Calu3 (cell line): ENCODE measurements at regions not wholly inside any gene's neighbourhood (a gene's known extent, or its start where the extent isn't known, plus 50 kb on each side); places are given as distances from the start of the nearest gene placed in this dataset.

Experiments used
- BruUV-seq: library from RNA; stranded (reverse); fragments of 400-500 nt; replicated peaks from 2 replicates; lab custom pipeline; 2021; lab: Mats Ljungman, UMichigan
- CTCF ChIA-PET: fragments of 300-600 bp; sonication (Branson Sonifier 250); formaldehyde crosslinking; loops from one replicate; lab custom pipeline; 2022; ENCODE audit warnings: antibody characterized with exemption; lab: Charles Lee
- DNase-seq: peaks from one replicate; pipeline ENCODE4 v3.0.0; 2022
- H3K27ac Mint-ChIP-seq: one replicate; pipeline ENCODE4 v1.8.0; 2022; ENCODE audit warnings: mixed read lengths; ENCODE audit not compliant: unreplicated experiment
- H3K27me3 Mint-ChIP-seq: one replicate; pipeline ENCODE4 v1.8.0; 2022; ENCODE audit warnings: mixed read lengths; ENCODE audit not compliant: unreplicated experiment
- H3K36me3 Mint-ChIP-seq: one replicate; pipeline ENCODE4 v1.8.0; 2022; ENCODE audit warnings: mild to moderate bottlenecking, moderate library complexity, mixed read lengths; ENCODE audit not compliant: insufficient read depth, unreplicated experiment
- H3K4me1 Mint-ChIP-seq: one replicate; pipeline ENCODE4 v1.8.0; 2022; ENCODE audit warnings: mild to moderate bottlenecking, low read depth, mixed read lengths; ENCODE audit not compliant: unreplicated experiment
- H3K4me3 Mint-ChIP-seq: one replicate; pipeline ENCODE4 v1.8.0; 2022; ENCODE audit warnings: mild to moderate bottlenecking, low read depth, moderate library complexity, mixed read lengths; ENCODE audit not compliant: unreplicated experiment
- H3K9me3 Mint-ChIP-seq: one replicate; pipeline ENCODE4 v1.8.0; 2022; ENCODE audit warnings: low read depth, mixed read lengths; ENCODE audit not compliant: unreplicated experiment
- intact Hi-C: fragments of 100-400 bp; cut with micrococcal nuclease; formaldehyde crosslinking; loops from one replicate; pipeline ENCODE4 v1.10.0; 2022; ENCODE audit not compliant: unreplicated experiment
- TF ChIP-seq, protein P1 (sequence below): fragments of 200-600 bp; IDR thresholded peaks from one replicate; pipeline ENCODE4 v1.8.0; 2022; ENCODE audit warnings: antibody characterized with exemption; ENCODE audit not compliant: unreplicated experiment

DNA sequence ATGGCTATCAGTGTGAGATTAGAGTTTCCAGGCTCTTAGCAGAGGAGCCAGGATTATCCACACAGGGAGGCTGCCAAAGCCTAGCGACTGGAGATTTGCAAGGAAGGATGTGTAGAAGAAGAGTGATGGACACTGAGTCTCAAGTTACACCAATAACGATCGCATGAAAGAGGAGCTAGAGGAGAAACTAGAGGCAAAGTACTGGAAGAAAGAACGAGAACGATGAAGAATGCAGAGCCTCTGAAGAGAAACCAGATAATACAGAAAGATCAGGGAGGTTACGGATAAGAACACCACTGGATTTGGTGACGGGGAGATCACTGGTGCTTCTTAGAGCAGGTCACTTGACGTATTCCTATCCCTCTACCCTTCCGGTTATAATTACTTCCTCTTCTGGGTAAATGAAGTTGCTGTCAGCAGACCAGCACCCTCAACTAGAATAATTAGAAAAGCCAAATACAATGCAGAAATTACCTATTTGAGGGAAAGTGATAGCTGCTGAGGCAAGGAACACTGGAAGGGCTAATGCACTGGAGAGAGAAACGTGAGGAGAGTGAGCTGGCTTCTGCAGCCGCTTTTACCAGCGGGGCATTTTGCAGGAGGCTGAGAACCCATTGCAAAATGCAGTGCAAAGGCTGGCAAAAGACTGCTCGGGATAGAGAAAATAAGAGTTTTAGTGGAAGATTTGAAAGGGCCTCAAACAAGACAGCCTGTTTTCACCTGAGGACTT is 93.1 kb upstream of the HIF1A start:
- Mint-ChIP-seq H3K4me3 (peak overlapping the region; percentile 48), H3K27me3 (no peaks in the 10 kb centered on the region), H3K9me3 (no peaks in the 10 kb centered on the region), H3K27ac (peak overlapping the region; percentile 10), H3K4me1 (peaks cover 31% of the 10 kb centered on the region), H3K36me3 (no peaks in the 10 kb centered on the region)
- TF ChIP-seq, protein P1, sequence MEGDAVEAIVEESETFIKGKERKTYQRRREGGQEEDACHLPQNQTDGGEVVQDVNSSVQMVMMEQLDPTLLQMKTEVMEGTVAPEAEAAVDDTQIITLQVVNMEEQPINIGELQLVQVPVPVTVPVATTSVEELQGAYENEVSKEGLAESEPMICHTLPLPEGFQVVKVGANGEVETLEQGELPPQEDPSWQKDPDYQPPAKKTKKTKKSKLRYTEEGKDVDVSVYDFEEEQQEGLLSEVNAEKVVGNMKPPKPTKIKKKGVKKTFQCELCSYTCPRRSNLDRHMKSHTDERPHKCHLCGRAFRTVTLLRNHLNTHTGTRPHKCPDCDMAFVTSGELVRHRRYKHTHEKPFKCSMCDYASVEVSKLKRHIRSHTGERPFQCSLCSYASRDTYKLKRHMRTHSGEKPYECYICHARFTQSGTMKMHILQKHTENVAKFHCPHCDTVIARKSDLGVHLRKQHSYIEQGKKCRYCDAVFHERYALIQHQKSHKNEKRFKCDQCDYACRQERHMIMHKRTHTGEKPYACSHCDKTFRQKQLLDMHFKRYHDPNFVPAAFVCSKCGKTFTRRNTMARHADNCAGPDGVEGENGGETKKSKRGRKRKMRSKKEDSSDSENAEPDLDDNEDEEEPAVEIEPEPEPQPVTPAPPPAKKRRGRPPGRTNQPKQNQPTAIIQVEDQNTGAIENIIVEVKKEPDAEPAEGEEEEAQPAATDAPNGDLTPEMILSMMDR: no peak
- intact Hi-C loops: no loop called here
- no TSS peak for BruUV-seq
- CTCF ChIA-PET: interaction anchor here (0.5 to 1.0 kb wide), 5 partner anchors 10 to 424 kb away, joined by 3 to 4 read pairs (median 3); no protein-coding TSS in a partner anchor
- DNase-seq: no peak

DNA sequence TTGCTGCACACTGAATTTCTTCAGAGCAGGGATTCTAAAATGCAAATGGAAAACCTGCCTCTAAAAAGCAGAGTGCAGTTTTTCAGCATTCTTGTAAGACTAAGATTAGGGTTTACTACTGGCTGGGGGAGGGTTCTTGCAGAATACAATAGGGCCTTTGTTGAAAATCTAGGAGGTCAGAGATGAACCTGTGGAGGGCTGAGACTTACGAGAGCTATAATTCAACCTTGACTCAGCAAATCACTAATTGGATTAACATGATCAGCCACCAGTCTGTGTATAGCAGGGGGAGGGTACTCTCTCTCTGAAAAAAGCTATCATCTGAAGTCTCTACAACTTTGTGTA is 92.6 kb upstream of the HIF1A start:
- Mint-ChIP-seq H3K27ac (no peak overlapping the region), H3K9me3 (no peaks in the 10 kb centered on the region), H3K4me3 (peak overlapping the region; percentile 48), H3K36me3 (no peaks in the 10 kb centered on the region), H3K4me1 (peaks cover 31% of the 10 kb centered on the region), H3K27me3 (no peaks in the 10 kb centered on the region)
- intact Hi-C loops: no loop called here
- DNase-seq: peak; percentile 36
- CTCF ChIA-PET: interaction anchor here (0.5 to 1.0 kb wide), 4 partner anchors 11 to 236 kb away, joined by 3 to 4 read pairs (median 3); no protein-coding TSS in a partner anchor
- TF ChIP-seq, protein P1: no peak
- BruUV-seq: no TSS peak

DNA sequence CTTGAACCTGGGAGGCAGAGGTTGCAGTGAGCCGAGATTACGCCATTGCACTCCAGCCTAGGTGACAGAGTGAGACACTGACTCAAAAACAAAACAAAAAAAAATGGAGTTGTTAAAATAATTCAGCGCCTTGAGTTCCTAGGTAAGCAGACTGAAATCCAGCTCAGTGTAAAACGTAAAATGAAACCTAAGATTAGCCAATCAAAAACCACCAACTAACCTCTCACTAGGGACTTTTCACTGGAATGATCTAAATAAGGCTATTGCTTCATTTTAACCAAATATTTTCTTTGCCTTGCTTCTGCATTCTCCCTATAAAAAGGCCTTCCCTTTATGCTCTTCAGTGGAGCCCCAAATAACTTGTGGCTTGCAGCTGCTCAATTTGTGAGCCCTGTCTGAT is 91.6 kb upstream of the HIF1A start:
- no peaks in the 10 kb centered on the region for H3K36me3 Mint-ChIP-seq
- TF ChIP-seq, protein P1: no peak
- H3K4me1 Mint-ChIP-seq: peaks cover 25% of the 10 kb centered on the region
- intact Hi-C loops: no loop called here
- H3K27me3 Mint-ChIP-seq: no peaks in the 10 kb centered on the region
- no peak overlapping the region for H3K4me3 Mint-ChIP-seq
- no peak for DNase-seq
- H3K27ac Mint-ChIP-seq: no peak overlapping the region
- H3K9me3 Mint-ChIP-seq: no peaks in the 10 kb centered on the region
- CTCF ChIA-PET: interaction anchor here (1.0 kb wide), 1 partner anchor 14 kb away, joined by 3 read pairs; no protein-coding TSS in a partner anchor
- no TSS peak for BruUV-seq

DNA sequence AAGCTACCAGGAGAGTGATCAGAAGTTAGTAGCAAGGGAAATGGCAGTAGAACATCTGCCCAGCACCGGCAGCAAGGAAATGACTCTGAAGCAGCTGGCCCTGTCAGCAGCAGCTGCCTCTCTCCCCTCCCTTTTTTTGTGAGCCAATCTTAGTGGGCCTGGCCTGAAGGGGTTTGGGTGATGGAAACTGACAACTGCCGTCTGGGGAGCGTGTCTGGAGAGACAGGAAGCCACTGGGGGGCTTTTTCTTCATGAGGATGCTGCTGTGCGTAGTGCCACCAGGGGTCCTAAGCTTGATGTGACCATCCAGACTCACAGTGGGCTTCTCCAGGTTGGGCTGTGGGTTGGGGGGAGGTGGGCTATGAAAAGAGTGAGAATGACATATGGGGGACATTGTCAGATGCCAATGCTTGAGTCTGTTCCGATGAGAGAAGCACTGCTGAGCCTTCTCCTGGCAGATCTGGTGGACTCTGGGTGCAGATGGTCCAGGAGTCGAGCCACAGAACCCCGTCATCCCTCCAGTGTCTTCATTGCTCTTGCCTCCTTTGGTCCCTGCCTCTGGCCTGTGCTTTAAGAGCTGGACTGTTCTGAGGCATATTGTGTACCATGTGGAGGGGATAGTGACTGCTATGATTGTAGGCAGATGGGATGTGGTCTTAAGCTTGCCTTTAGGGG is 87.6 kb upstream of the HIF1A start:
- intact Hi-C loops: no loop called here
- no peaks in the 10 kb centered on the region for H3K27me3 Mint-ChIP-seq
- H3K4me1 Mint-ChIP-seq: peaks cover 7% of the 10 kb centered on the region
- no peak overlapping the region for H3K4me3 Mint-ChIP-seq
- DNase-seq: no peak
- TF ChIP-seq, protein P1: no peak
- CTCF ChIA-PET: interaction anchor here (1.2 kb wide), 1 partner anchor 34 kb away, joined by 3 read pairs; no protein-coding TSS in a partner anchor
- H3K36me3 Mint-ChIP-seq: no peaks in the 10 kb centered on the region
- no peaks in the 10 kb centered on the region for H3K9me3 Mint-ChIP-seq
- H3K27ac Mint-ChIP-seq: no peak overlapping the region
- no TSS peak for BruUV-seq
